Upper lobe of right lung (tissue), 1 donor: ENCODE measurements at regions not wholly inside any gene's neighbourhood (a gene's known extent, or its start where the extent isn't known, plus 50 kb on each side); places are given as distances from the start of the nearest gene placed in this dataset.
"Not testable (repeated sequence)": the region's sequence is repeated elsewhere in the genome, so short reads cannot be mapped to it uniquely, and the experiment has no call there.

ENCODE experiments used
- ATAC-seq: fragments of 200-7000 bp; cut with Tn5 transposase; one replicate; pipeline ENCODE4 v1.9.1; 2020; ENCODE audit warnings: mild to moderate bottlenecking, moderate library complexity
- DNase-seq: peaks from one replicate; pipeline ENCODE4 v3.0.0-alpha.2; 2020
- H3K27ac ChIP-seq: fragments of 200-600 bp; one replicate; pipeline ENCODE4 v1.8.0; 2022
- H3K27me3 ChIP-seq: fragments of 200-600 bp; one replicate; pipeline ENCODE4 v1.8.0; 2022; ENCODE audit warnings: mild to moderate bottlenecking
- H3K36me3 ChIP-seq: fragments of 200-600 bp; one replicate; pipeline ENCODE4 v1.8.0; 2022
- H3K4me1 ChIP-seq: fragments of 200-600 bp; one replicate; pipeline ENCODE4 v1.8.0; 2022
- H3K4me3 ChIP-seq: fragments of 200-600 bp; one replicate; pipeline ENCODE4 v1.8.0; 2022; ENCODE audit warnings: mild to moderate bottlenecking
- H3K9me3 ChIP-seq: fragments of 200-600 bp; one replicate; pipeline ENCODE4 v1.8.0; 2022
- intact Hi-C: fragments of 100-400 bp; cut with DNase I; formaldehyde crosslinking; loops from one replicate; pipeline ENCODE4 v1.11.0; 2022
- donor health status: DM: no; HTN: yes; CAD: no; lungs with severe emphysema.

DNA sequence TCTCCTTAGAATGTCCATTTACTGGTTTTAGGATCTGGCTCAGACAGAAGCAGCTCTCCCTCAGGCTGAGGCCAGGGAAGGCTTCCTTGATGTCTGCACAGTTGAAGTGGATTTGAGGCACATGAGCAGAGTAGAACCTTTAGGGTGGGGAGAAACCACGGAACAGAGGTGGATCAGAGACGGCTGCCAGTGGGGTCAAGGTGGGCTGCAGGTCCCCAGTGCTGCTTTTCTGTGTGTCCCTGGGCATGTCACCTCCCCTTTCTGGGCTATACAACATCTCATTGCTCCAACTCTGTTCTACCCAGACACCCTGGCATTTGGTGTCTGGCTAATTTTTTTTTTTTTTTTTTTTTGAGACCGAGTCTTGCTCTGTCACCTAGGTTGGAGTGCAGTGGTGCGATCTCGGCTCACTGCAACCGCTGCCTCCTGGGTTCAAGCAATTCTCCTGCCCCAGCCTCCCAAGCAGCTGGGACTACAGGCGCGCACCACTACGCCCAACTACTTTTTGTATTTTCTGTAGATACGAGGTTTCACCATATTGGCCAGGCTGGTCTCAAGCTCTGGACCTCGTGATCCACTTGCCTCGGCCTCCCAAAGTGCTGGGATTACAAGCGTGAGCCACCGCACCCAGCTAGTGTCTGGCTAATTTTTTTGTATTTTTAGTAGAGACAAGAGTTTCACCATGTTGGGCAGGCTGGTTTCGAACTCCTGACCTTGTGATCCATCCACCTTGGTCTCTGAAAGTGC lies 73.3 kb upstream of the THOC3 start:
- ATAC-seq, H3K27me3 ChIP-seq, H3K4me1 ChIP-seq, intact Hi-C loops, H3K4me3 ChIP-seq, H3K9me3 ChIP-seq, DNase-seq, H3K36me3 ChIP-seq, H3K27ac ChIP-seq: not testable (repeated sequence)

DNA sequence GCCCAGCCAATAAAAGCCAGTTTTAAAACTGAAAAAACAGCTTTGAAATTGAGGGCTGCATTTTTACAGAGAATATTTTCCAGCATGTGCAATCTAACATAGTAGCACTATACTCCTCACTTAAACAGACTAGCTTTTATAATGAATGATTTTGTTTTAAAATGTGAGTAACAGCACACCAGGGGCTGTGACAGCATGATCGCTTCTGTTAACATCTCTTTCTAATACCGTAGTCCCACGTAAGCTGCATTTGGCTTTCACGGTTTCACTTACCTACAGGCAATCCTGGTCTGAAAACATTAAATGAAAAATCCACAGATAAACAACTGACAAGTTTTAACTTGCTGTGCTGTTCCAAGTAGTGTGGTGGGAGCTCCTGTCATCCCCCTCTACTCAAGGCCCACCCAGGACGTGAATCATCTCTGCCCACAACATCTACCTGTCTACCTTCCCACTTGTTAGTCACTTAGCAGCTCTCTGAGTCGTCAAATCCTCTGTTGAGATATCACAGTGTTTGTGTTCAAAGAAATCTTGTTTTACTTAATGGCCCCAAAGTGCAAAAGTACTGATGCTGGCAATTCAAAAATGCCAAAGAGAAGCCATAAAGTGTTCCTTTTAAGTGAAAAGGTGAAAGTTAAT lies 74.0 kb upstream of the THOC3 start:
- intact Hi-C loops, H3K4me3 ChIP-seq, DNase-seq, H3K36me3 ChIP-seq, H3K4me1 ChIP-seq, H3K9me3 ChIP-seq, ATAC-seq, H3K27ac ChIP-seq, H3K27me3 ChIP-seq: not testable (repeated sequence)

DNA sequence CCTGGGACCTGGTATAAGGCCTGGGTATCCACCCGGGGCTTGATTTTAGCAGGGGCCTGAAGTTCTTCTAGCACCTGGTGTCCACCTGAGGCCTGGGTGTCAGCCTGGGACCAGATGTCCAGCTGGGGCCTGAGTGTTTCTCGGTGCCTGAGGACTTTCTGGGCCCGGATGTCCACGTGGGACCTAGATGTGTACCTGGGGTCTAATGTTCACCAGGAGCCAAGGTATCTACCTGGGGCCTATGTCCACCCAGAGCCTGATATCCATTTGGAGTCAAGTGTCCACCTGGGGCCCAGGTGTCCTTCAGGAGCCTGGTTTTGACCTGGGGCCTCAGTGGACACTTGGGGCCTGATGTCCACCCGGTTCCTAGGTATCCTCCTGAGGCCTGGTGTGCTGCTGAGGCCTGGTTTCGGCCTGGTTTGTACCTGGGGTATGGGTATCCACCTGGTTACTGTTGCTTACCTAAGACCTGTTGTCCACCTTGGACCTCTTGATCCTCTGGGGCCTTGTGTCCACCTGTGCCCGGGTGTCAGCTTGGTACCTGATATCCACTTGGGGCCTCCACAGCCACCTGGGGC lies 75.2 kb upstream of the THOC3 start:
- H3K4me1 ChIP-seq, H3K4me3 ChIP-seq, H3K36me3 ChIP-seq, ATAC-seq, DNase-seq, H3K27ac ChIP-seq, intact Hi-C loops, H3K9me3 ChIP-seq, H3K27me3 ChIP-seq: not testable (repeated sequence)

DNA sequence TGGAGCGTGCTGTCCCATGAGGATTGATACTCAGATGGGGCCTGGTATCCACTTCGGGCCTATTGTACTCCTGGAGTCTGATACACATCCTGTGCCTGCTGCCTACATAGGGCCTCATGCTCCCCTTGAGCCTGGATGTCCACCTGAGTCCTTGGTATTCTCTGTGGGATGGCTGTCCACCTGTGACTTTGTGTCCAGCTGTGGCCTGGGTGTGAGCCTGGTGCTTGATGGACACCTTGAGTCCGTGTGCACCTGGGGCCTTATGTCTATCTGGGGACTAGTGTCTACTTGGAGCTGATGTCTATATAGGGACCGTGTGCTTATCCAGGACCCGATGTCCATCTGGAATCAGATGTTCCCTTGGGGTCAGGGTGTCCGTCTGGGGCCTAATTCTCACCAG lies 75.9 kb upstream of the THOC3 start:
- intact Hi-C loops, DNase-seq, H3K36me3 ChIP-seq, H3K27me3 ChIP-seq, H3K27ac ChIP-seq, ATAC-seq, H3K4me1 ChIP-seq, H3K9me3 ChIP-seq, H3K4me3 ChIP-seq: not testable (repeated sequence)

DNA sequence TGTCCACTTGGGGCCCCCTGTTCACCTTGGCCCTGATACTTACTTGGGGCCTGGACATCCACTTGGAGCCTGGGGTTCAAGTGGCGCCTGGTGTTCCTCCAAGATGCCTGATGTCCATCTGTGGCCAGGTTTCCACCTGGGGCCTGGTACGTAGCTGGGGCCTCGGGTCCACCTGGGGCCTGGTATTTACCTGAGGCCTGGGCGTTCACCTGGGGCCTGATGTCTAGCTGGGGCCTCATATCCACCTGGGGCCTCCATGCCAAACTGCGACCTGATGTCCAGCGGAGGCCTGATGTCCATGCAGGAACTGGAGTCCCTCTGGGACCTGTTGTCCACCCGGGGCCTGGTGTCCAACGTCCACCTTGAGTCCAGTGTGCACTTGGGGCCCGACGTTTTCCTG lies 76.3 kb upstream of the THOC3 start:
- H3K9me3 ChIP-seq, intact Hi-C loops, H3K4me1 ChIP-seq, H3K4me3 ChIP-seq, H3K27ac ChIP-seq, ATAC-seq, H3K27me3 ChIP-seq, H3K36me3 ChIP-seq, DNase-seq: not testable (repeated sequence)

DNA sequence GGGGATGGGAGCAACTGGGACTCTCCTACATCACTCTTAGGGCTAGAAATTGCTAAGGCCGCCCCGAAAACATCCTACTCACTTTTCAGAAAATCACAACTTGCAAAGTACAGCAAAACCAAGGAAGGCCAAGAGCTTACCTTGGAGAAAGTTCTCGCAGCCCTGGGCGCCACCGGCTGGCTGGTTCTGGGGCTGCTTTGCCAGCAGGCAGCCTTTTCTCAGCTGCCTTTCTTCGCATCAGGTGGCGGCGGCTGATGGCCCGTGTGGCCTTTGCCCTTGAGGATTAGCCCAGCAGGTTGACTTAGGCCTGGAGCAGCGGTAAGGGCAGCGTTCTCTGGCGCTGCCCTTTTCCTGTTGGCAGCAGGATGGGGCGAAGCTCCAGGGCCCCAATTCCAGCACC lies 77.3 kb upstream of the THOC3 start:
- H3K9me3 ChIP-seq, intact Hi-C loops, DNase-seq, H3K4me3 ChIP-seq, H3K27ac ChIP-seq, H3K27me3 ChIP-seq, ATAC-seq, H3K36me3 ChIP-seq, H3K4me1 ChIP-seq: not testable (repeated sequence)

DNA sequence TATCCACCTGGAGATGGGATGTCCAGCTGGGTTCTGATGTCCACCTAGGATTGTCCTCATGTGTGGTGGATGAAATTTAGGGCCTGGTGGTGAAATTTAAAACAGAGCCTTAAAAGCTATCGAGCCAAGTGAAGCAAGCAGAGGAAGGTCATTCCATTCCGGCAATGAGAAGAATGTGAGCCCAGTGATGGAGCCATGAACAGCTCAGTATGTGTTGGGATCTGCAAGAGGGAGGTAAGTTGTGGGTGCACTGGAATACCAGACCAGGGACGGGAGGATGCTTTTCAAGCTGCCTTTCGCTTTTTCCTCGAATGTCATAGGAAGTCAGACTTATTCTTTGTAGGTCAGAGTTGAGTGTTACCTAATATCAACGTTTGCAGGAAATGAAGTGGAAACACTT lies 80.6 kb upstream of the THOC3 start:
- DNase-seq, H3K36me3 ChIP-seq, H3K27me3 ChIP-seq, H3K4me3 ChIP-seq, H3K27ac ChIP-seq, ATAC-seq, H3K4me1 ChIP-seq, H3K9me3 ChIP-seq, intact Hi-C loops: not testable (repeated sequence)

DNA sequence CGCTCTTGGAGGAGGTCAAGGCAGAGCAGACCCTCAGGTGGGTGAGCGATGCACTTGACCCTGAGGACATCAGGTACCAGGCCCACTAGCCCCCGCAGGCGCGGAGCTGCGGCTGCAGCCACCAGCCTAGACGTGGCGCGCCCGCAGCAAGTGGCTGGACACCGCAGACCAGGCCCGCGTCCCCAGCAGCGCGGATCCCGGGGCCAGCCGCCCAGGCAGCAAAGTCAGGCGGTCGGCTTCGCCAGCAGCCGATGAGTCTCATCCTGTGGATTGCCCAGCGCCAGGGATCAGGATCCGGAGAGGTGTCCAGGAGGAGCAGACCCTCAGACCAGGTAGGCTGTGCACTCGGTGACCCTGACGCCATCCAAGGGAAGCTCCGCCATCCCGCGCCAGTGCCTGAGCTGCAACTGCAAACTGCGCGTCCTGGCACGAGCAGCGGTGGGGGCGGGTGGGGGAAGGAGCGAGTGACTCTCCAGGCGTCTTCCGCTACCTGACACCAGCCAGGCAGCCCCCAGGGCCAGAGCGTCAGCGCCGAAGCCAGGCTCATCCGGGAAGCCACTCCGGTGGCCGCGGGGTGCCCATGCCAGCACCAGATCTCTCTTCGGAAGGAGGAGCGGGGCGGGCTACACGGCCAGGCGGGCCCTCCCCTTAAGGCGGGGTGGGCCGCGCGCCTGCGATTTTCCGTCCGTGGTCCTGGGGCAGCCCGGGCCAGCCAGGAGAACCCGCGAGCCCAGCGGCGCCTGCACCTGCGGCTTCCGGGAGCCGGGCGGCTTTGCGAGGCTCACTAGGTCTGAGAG lies 92.6 kb upstream of the THOC3 start:
- H3K9me3 ChIP-seq, H3K4me1 ChIP-seq, H3K36me3 ChIP-seq, H3K4me3 ChIP-seq, H3K27me3 ChIP-seq, intact Hi-C loops, H3K27ac ChIP-seq, DNase-seq: not testable (repeated sequence)
- ATAC-seq, result peak; percentile 82

DNA sequence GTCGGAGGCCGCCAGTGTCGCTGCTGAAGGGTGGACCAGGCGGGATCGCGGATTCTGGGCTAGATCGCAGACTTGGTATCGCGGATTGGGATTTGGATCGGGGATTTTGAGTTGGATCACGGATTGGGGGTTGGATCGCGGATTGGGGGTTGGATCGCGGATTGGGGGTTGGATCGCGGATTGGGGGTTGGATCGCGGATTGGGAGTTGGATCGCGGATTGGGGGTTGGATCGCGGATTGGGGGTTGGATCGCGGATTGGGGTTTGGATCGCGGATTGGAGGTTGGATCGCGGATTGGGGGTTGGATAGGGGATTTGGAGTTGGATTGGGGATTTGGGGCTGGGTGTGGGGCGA lies 93.1 kb upstream of the THOC3 start:
- H3K27ac ChIP-seq, H3K4me1 ChIP-seq, H3K4me3 ChIP-seq, H3K9me3 ChIP-seq, DNase-seq, ATAC-seq, H3K36me3 ChIP-seq, intact Hi-C loops, H3K27me3 ChIP-seq: not testable (repeated sequence)

DNA sequence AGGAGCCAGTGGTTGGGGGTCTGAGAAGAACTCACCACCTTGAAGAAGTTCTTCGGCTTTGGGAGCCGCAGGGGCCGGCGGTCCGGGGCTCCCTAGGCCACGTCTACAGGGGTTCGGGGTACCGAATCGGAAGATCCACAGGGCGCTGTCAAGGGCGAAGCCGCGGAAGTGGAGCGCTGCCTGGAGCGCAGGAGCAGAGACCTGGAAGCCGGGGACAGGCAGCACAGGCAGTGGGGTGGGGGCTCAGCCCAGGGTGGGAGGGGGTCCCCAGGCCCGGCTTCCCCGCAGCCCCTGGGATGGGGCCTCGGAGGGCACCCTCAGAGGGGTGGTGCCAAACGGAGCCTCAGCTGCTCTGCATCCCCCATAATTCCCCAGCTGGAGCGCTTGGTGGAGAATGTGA lies 93.5 kb upstream of the THOC3 start:
- H3K36me3 ChIP-seq, DNase-seq, H3K4me1 ChIP-seq, H3K4me3 ChIP-seq, intact Hi-C loops, H3K27ac ChIP-seq, H3K9me3 ChIP-seq, H3K27me3 ChIP-seq: not testable (repeated sequence)
- peak; percentile 37 for ATAC-seq

DNA sequence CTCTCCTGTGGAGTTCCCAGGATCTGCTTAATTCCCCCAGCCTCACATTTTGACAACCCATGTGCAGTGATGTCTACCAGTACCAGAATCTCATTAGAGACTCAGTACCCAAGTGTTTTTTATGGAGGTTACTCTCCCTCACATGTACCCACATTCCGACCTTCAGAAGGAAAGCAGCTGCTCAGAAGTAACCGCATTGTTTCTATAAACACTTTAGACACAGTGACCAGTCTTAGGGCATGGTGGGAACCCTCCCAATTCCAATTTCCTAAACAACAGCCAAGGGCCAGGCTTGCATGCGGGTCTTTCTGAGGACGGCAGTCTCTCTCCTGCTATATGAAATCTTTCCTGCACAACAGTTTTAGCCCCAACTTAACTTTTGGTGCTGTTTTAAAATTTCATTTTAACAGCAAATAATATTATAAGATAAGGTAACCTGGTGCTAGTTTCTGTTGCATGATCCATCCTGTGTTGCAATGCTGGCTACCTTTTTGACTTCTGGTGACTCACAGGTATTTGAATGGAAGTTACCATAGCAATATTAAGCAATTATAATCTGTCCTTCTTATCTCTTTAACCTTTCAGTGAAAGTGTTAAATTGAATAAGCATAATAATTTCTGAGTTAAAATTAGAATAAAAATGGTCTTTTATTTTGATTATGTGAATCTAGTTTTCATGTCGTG lies 98.3 kb upstream of the THOC3 start:
- H3K27me3 ChIP-seq, H3K4me3 ChIP-seq, intact Hi-C loops, DNase-seq, H3K9me3 ChIP-seq, ATAC-seq, H3K27ac ChIP-seq, H3K4me1 ChIP-seq, H3K36me3 ChIP-seq: not testable (repeated sequence)

DNA sequence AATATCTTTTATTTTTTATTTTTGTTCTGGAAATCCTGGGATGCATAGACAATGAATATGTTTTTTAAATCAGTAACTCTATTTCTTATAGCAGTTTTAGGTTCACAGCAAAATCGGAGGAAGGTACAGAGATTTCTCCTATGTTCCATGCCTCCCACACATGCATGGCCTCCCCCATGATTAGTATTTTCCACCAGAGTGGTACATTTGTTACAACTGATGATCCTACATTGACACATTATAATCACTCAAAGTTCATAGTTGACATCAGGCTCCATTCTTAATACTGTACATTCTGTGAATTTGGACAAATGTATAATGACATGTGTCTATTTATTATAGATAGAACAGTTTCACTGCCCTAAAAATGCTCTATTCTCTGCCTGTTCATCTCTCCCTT lies 99.0 kb upstream of the THOC3 start:
- H3K4me3 ChIP-seq, H3K27ac ChIP-seq, H3K27me3 ChIP-seq, H3K4me1 ChIP-seq, DNase-seq, H3K9me3 ChIP-seq, H3K36me3 ChIP-seq, intact Hi-C loops, ATAC-seq: not testable (repeated sequence)

DNA sequence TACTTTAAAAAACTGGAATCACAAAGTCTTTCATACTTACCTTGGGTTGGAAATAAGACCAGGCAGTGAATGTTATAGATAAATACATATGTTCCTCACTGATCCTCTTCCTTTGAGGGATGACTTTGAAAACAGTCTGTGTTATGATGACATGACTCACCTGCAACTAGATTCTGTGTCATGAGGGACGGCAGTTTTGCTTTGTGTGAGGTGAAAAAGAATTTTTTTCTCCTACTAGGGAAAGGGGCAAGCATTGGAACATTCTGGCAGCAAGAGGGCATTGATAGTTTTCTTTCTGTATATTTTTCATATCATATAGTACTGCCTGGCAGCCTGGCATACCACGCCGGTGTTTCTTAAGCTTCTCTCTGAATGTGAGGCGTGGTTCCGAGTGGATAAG lies 99.8 kb upstream of the THOC3 start:
- H3K9me3 ChIP-seq, intact Hi-C loops, DNase-seq, H3K4me3 ChIP-seq, H3K27me3 ChIP-seq, H3K4me1 ChIP-seq, ATAC-seq, H3K27ac ChIP-seq, H3K36me3 ChIP-seq: not testable (repeated sequence)
